AG09309 (cell line): ENCODE measurements at regions not wholly inside any gene's neighbourhood (a gene's known extent, or its start where the extent isn't known, plus 50 kb on each side); places are given as distances from the start of the nearest gene placed in this dataset.
A peak's percentile ranks its signal among the peaks of the same experiment; 100 is the strongest.

Source experiments
- DNase-seq: peaks from one replicate; pipeline ENCODE4 v3.0.0-alpha.2; 2010; ENCODE audit warnings: low read depth
- H3K4me3 ChIP-seq: 2 replicates; pipeline ENCODE4 v1.5.1; 2011; ENCODE audit warnings: mild to moderate bottlenecking, low read depth, low read length, moderate library complexity; ENCODE audit not compliant: control insufficient read depth
- TF ChIP-seq, protein P1 (sequence below): IDR thresholded peaks from 2 replicates; pipeline ENCODE4 v1.5.1; 2011; ENCODE audit warnings: mild to moderate bottlenecking, low read depth, low read length, inconsistent platforms; ENCODE audit not compliant: insufficient read depth, control insufficient read depth; ENCODE audit errors: missing control alignments

GRCh38 chr4:103923551-103923950 is 203.8 kb upstream of the TACR3 start:
- TF ChIP-seq, protein P1, sequence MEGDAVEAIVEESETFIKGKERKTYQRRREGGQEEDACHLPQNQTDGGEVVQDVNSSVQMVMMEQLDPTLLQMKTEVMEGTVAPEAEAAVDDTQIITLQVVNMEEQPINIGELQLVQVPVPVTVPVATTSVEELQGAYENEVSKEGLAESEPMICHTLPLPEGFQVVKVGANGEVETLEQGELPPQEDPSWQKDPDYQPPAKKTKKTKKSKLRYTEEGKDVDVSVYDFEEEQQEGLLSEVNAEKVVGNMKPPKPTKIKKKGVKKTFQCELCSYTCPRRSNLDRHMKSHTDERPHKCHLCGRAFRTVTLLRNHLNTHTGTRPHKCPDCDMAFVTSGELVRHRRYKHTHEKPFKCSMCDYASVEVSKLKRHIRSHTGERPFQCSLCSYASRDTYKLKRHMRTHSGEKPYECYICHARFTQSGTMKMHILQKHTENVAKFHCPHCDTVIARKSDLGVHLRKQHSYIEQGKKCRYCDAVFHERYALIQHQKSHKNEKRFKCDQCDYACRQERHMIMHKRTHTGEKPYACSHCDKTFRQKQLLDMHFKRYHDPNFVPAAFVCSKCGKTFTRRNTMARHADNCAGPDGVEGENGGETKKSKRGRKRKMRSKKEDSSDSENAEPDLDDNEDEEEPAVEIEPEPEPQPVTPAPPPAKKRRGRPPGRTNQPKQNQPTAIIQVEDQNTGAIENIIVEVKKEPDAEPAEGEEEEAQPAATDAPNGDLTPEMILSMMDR, result no peak
- DNase-seq, result no peak
- H3K4me3 ChIP-seq, result no peak overlapping the region

DNA sequence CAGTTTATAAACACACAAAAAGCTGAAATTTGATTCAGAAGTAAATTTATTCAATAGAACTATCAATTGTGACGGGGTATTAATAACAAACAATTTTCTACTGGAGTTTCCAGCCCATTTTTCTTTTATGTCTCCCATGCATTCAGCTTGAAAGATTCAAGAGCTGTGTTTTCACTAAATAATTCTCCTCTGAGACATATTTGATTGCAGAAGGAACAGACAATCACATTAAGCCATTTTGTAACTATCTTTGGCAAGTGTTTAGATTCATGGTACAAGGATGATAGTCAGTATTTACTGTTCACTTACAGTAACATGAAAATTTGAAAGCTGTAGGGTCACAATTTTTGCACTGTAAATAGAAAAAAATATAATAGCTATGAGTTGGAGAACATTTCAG is 198.4 kb upstream of the TACR3 start:
- DNase-seq, result no peak
- TF ChIP-seq, protein P1, result no peak
- H3K4me3 ChIP-seq, result no peak overlapping the region

DNA sequence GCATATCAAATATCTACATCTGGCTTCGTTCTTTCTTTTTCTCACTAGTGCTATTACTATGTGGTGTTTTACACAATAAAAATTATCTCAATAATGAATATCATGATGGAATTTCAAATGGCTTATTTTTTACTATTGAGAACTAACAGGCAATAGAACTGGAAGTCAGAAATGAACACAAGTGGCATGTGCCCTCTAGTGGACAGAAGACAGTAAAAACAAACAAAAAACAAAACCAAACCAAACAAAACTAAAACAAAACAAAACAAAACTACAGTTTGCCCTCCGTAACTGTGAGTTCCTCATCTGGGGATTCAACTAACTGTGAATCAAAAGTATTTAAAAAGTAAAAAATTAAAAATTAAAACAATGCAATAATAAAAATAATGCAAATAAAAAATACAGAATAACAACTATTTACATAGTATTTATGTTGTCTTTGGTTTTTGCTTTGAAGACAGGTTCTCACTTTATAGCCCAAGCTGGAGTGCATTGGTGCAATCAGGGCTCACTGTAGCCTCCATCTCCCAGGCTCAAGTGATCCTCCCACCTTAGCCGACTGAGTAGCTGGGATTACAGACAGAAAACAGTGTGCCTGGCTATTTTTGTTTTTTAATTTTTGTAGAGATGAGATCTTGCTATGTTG is 195.6 kb upstream of the TACR3 start:
- TF ChIP-seq, protein P1, result peak; percentile 45
- no peak overlapping the region for H3K4me3 ChIP-seq
- no peak for DNase-seq

GRCh38 chr4:103907414-103907813 is 187.6 kb upstream of the TACR3 start:
- no peak for DNase-seq
- H3K4me3 ChIP-seq, result no peak overlapping the region
- TF ChIP-seq, protein P1, result no peak

GRCh38 chr4:103904123-103904522 is 184.3 kb upstream of the TACR3 start:
- H3K4me3 ChIP-seq, result no peak overlapping the region
- DNase-seq, result no peak
- TF ChIP-seq, protein P1, result no peak

DNA sequence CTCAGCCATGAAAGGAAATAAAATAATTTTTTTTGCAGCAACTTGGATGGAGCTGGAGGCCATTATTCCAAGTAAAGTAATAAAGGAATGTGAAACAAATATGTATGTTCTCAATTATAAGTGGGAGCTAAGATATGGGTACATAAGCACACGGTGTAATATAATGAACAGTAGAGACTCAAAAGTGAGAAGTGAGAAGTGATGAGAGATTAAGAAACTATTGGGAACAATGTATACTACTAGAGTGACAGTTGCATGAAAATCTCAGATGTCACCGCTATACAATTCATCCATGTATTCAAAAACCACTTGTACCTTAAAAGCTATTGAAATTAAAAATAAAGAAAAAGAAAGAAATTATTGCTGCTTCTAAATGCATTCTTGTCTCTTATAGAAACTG is 182.9 kb upstream of the TACR3 start:
- TF ChIP-seq, protein P1, result no peak
- no peak overlapping the region for H3K4me3 ChIP-seq
- no peak for DNase-seq
